ENCODE measurements at regions not wholly inside any gene's neighbourhood (a gene's known extent, or its start where the extent isn't known, plus 50 kb on each side); places are given as distances from the start of the nearest gene placed in this dataset.
"Not testable (repeated sequence)": the region's sequence is repeated elsewhere in the genome, so short reads cannot be mapped to it uniquely, and the experiment has no call there.

GRCh38 chr12:128109636-128110035 lies 157.3 kb upstream of the TMEM132C start:
- Histone ChIP-seq H3K36me3 (no peaks in the 10 kb centered on the region), H3K4me3 (no peak overlapping the region), H3K27ac (no peak overlapping the region), H3K4me1 (no peaks in the 10 kb centered on the region), H3K27me3 (no peaks in the 10 kb centered on the region), H3K9me3 (no peaks in the 10 kb centered on the region)
- intact Hi-C loops (cut with DNase I), result no loop called here
- ATAC-seq (no peak), DNase-seq (no peak)
- no peak for TF ChIP-seq CTCF (IDR thresholded peaks at IDR 0.05)

DNA sequence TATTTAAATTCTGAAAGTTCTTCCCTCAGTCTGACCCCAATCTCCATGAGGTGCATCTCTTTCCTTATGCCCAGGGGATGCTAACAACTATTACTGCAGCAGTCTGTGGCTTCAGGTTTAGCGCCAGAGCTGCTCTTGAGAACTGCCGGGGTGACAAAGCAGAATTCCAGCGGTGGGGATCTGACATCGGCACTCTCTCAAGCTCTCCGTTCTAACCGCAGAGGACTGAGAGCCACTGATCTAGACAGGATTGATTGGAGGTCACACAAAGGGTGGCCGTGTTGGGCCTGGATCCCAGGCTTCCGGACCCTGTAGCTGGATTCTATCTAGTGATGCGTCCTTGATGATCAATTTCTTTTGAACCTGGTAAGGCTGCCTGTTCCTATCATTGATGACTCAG lies 155.6 kb upstream of the TMEM132C start:
- Histone ChIP-seq H3K27me3 (no peaks in the 10 kb centered on the region), H3K9me3 (no peaks in the 10 kb centered on the region), H3K36me3 (no peaks in the 10 kb centered on the region), H3K4me3 (no peak overlapping the region), H3K27ac (no peak overlapping the region), H3K4me1 (no peaks in the 10 kb centered on the region)
- ATAC-seq (no peak), DNase-seq (no peak)
- intact Hi-C loops (cut with DNase I), result no loop called here
- no peak for TF ChIP-seq CTCF (IDR thresholded peaks at IDR 0.05)

GRCh38 chr12:128111951-128112350 lies 155.0 kb upstream of the TMEM132C start:
- no peak for ATAC-seq
- Histone ChIP-seq H3K9me3 (no peaks in the 10 kb centered on the region), H3K27ac (no peak overlapping the region), H3K4me3 (no peak overlapping the region), H3K27me3 (no peaks in the 10 kb centered on the region), H3K36me3 (no peaks in the 10 kb centered on the region), H3K4me1 (no peaks in the 10 kb centered on the region)
- no peak for DNase-seq
- intact Hi-C loops (cut with DNase I), result no loop called here
- TF ChIP-seq CTCF (IDR thresholded peaks at IDR 0.05), result no peak

GRCh38 chr12:128113250-128113649 lies 153.7 kb upstream of the TMEM132C start:
- H3K36me3 ChIP-seq; DNase-seq; H3K4me3 ChIP-seq; intact Hi-C loops (cut with DNase I); H3K9me3 ChIP-seq; H3K4me1 ChIP-seq; H3K27ac ChIP-seq; ATAC-seq; H3K27me3 ChIP-seq: not testable (repeated sequence)

DNA sequence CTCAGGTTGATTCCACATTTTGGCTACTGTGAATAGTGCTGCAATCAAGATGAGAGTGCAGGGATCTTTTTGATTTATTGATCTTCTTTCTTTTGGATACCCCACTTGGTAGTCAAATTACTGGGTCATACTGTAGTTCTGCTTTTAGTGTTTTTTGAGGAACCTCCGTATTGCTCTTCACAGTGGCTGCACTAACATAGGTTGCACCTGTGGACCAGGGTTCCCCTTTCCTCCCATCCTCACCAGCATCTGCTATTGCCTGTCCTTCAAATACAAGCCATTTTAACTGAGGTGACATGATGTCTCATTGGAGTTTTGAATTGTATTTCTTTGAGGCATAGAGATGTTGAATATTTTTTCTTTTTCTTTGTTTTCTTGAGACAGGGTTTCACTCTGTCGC lies 152.5 kb upstream of the TMEM132C start:
- no peaks in the 10 kb centered on the region for H3K4me1 ChIP-seq
- no peaks in the 10 kb centered on the region for H3K27me3 ChIP-seq
- intact Hi-C loops (cut with DNase I), result no loop called here
- H3K9me3 ChIP-seq, result no peaks in the 10 kb centered on the region
- DNase-seq (no peak), ATAC-seq (no peak)
- no peak overlapping the region for H3K27ac ChIP-seq
- no peaks in the 10 kb centered on the region for H3K36me3 ChIP-seq
- no peak overlapping the region for H3K4me3 ChIP-seq
- TF ChIP-seq CTCF (IDR thresholded peaks at IDR 0.05), result no peak

- no peak for TF ChIP-seq CTCF (IDR thresholded peaks at IDR 0.05)
- ATAC-seq, result no peak
Observed at GRCh38 chr12:128116537-128116936, 150.4 kb upstream of the TMEM132C start.

More at GRCh38 chr12:128116537-128116936, 150.4 kb upstream of the TMEM132C start:
- intact Hi-C loops (cut with DNase I), result no loop called here
- no peak overlapping the region for H3K4me3 ChIP-seq
- H3K27ac ChIP-seq, result no peak overlapping the region
- no peaks in the 10 kb centered on the region for H3K4me1 ChIP-seq
- DNase-seq, result no peak
- no peaks in the 10 kb centered on the region for H3K9me3 ChIP-seq
- H3K36me3 ChIP-seq, result no peaks in the 10 kb centered on the region
- H3K27me3 ChIP-seq, result no peaks in the 10 kb centered on the region

All from upper lobe of right lung (tissue), 1 donor.